Mesodermal cell (in vitro differentiated cells): ENCODE measurements at regions not wholly inside any gene's neighbourhood (a gene's known extent, or its start where the extent isn't known, plus 50 kb on each side); places are given as distances from the start of the nearest gene placed in this dataset.
"Not testable (repeated sequence)": the region's sequence is repeated elsewhere in the genome, so short reads cannot be mapped to it uniquely, and the experiment has no call there.

Experiments used
- H3K27ac ChIP-seq: 2 replicates; pipeline ENCODE4 v1.7.0; 2013; ENCODE audit warnings: mild to moderate bottlenecking, low read depth, low read length, moderate library complexity; ENCODE audit not compliant: severe bottlenecking
- H3K36me3 ChIP-seq: 2 replicates; pipeline ENCODE4 v1.7.1; 2013; ENCODE audit warnings: mild to moderate bottlenecking, low read length, moderate library complexity; ENCODE audit not compliant: control insufficient read depth, insufficient read depth
- H3K4me1 ChIP-seq: one replicate; pipeline ENCODE4 v1.7.1; 2013; ENCODE audit warnings: mild to moderate bottlenecking, low read length; ENCODE audit not compliant: insufficient read depth, control insufficient read depth, poor library complexity, severe bottlenecking
- H3K4me3 ChIP-seq: 2 replicates; pipeline ENCODE4 v1.7.0; 2013; ENCODE audit warnings: low read length, control low read depth, mild to moderate bottlenecking; ENCODE audit not compliant: insufficient read depth, poor library complexity, severe bottlenecking; ENCODE audit errors: extremely low read depth
- H3K9me3 ChIP-seq: 2 replicates; pipeline ENCODE4 v1.7.1; 2013; ENCODE audit warnings: mild to moderate bottlenecking, low read length, moderate library complexity; ENCODE audit not compliant: control insufficient read depth
- WGBS, 2 experiments: methylation state at CpG; one replicate each; pipeline ENCODE4 v1.1.5; 2013; ENCODE audit warnings: missing lambda C conversion rate in 2 of 2; ENCODE audit not compliant: insufficient coverage in 2 of 2; 5-methylcytosine and 5-hydroxymethylcytosine counted together

- WGBS, 2 experiments = 73 to 100% methylated on average over 2 to 3 of the region's 8 CpGs
- H3K4me3 ChIP-seq, H3K9me3 ChIP-seq, H3K4me1 ChIP-seq, H3K36me3 ChIP-seq, H3K27ac ChIP-seq: not testable (repeated sequence)
Observed at GRCh38 chr12:17564630-17565029, 525.4 kb downstream of the RERGL start.

DNA sequence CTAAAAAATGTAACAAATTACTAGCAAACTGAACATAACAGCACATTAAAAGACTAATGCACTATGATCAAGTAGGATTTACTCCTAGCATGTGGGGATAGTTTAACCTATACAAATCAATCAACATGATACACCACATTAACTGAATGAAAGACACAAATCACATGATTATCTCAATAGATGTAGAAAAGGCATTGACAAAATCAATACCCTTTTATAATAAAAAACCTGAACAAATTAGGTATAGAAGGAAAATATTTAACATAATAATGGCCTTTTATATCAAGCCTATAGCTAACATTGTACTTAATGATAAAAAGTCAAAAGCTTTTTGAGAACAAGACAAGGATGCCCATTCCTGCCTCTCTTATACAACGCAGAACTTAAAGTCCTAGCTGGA lies 540.0 kb downstream of the RERGL start:
- H3K4me3 ChIP-seq = no peak overlapping the region
- H3K4me1 ChIP-seq = no peaks in the 10 kb centered on the region
- no peaks in the 10 kb centered on the region for H3K36me3 ChIP-seq
- no CpG with 5 or more reads among the region's 1 CpG for WGBS, 2 experiments
- H3K9me3 ChIP-seq = no peaks in the 10 kb centered on the region
- H3K27ac ChIP-seq = no peak overlapping the region

DNA sequence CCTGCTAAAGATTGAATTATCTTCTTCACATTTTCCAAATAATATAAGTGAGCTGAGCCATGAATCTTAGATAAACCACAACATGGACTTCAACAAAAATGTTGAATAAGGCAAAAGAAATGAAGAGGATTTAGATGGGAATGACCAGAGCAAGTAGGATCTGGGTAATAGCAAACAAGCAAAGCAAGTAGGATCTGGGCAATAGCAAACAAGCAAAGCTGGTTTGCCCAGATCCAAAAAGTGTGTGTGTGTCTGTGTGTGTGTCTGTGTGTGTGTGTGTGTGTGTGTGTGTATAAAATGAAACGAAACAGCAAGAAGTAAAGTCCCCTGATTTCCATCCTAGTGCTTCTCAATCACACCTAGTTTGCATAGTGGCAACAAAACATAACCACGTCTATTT lies 549.1 kb downstream of the RERGL start:
- Histone ChIP-seq H3K4me1 (no peaks in the 10 kb centered on the region), H3K4me3 (no peak overlapping the region), H3K36me3 (no peaks in the 10 kb centered on the region), H3K27ac (no peak overlapping the region), H3K9me3 (no peaks in the 10 kb centered on the region)
- no CpG with 5 or more reads among the region's 2 CpGs for WGBS, 2 experiments

GRCh38 chr12:17528394-17528793 lies 561.6 kb downstream of the RERGL start:
- no peaks in the 10 kb centered on the region for H3K4me1 ChIP-seq
- H3K9me3 ChIP-seq = no peaks in the 10 kb centered on the region
- no peaks in the 10 kb centered on the region for H3K36me3 ChIP-seq
- WGBS, 2 experiments = 8 to 17% methylated on average over 2 of the region's 2 CpGs
- no peak overlapping the region for H3K4me3 ChIP-seq
- no peak overlapping the region for H3K27ac ChIP-seq

GRCh38 chr12:17527021-17527420 lies 563.0 kb downstream of the RERGL start:
- Histone ChIP-seq H3K9me3 (no peaks in the 10 kb centered on the region), H3K27ac (no peak overlapping the region), H3K36me3 (no peaks in the 10 kb centered on the region), H3K4me3 (no peak overlapping the region), H3K4me1 (no peaks in the 10 kb centered on the region)
- 67 to 79% methylated on average over 1 of the region's 1 CpG for WGBS, 2 experiments

DNA sequence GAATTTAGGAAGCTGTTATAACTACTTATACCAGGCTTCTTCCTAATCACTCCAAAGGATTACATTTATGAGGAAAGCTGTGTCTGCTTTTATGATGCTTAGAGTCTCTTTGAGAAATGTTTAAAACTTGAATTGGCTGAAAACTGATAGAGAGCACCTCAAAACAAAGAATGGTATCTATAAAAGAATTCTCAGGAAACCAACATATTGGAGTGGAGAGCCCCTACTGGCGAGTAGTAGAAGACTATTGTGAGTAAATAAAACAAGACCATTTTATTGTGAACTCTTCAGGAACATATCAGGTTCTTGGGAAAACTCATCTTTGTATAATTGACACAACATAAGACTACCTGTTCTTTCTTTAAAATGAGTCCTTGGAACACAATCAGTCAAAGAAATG lies 578.6 kb downstream of the RERGL start:
- Histone ChIP-seq H3K4me1 (no peaks in the 10 kb centered on the region), H3K9me3 (no peaks in the 10 kb centered on the region), H3K36me3 (no peaks in the 10 kb centered on the region), H3K4me3 (no peak overlapping the region), H3K27ac (no peak overlapping the region)
- no CpG with 5 or more reads among the region's 1 CpG for WGBS, 2 experiments

- Histone ChIP-seq H3K4me1 (no peaks in the 10 kb centered on the region), H3K36me3 (no peaks in the 10 kb centered on the region), H3K27ac (no peak overlapping the region), H3K4me3 (no peak overlapping the region), H3K9me3 (no peaks in the 10 kb centered on the region)
- 75 to 92% methylated on average over 2 to 4 of the region's 5 CpGs for WGBS, 2 experiments
Observed at GRCh38 chr12:17507336-17507735, 582.7 kb downstream of the RERGL start.

GRCh38 chr12:17503742-17504141 lies 586.3 kb downstream of the RERGL start:
- no peak overlapping the region for H3K4me3 ChIP-seq
- no peak overlapping the region for H3K27ac ChIP-seq
- 100% methylated on average over 1 of the region's 1 CpG; no CpG with 5 or more reads in 1 of the 2 experiments for WGBS, 2 experiments
- no peaks in the 10 kb centered on the region for H3K4me1 ChIP-seq
- H3K36me3 ChIP-seq = no peaks in the 10 kb centered on the region
- H3K9me3 ChIP-seq = no peaks in the 10 kb centered on the region

DNA sequence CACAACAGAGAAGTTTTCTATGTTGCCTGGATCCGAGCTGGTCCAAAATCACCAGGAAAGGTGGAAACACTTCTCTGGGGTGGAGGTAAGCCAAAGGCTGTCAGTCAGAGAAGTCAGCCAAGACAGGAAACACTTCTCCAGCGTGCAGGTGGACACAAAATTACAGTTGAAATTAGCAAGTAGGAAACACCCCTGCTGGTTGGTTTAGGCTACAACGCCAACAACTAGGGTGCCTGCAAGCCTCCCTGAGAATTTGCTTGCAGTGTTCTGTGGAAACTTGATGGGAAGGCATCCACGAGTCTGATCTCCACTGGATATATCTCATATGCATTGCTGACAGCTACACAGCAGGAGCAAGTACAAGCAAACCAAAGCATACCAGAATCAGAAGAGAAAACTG lies 600.5 kb downstream of the RERGL start:
- no peak overlapping the region for H3K27ac ChIP-seq
- WGBS, 2 experiments = 71 to 93% methylated on average over 3 to 4 of the region's 4 CpGs
- H3K36me3 ChIP-seq = no peaks in the 10 kb centered on the region
- no peak overlapping the region for H3K4me3 ChIP-seq
- no peaks in the 10 kb centered on the region for H3K4me1 ChIP-seq
- no peaks in the 10 kb centered on the region for H3K9me3 ChIP-seq

GRCh38 chr12:17478908-17479673 lies 610.9 kb downstream of the RERGL start:
- 86 to 90% methylated on average over 6 to 8 of the region's 8 CpGs for WGBS, 2 experiments
- H3K36me3 ChIP-seq = no peaks in the 10 kb centered on the region
- H3K9me3 ChIP-seq = no peaks in the 10 kb centered on the region
- no peaks in the 10 kb centered on the region for H3K4me1 ChIP-seq
- H3K27ac ChIP-seq = no peak overlapping the region
- no peak overlapping the region for H3K4me3 ChIP-seq

DNA sequence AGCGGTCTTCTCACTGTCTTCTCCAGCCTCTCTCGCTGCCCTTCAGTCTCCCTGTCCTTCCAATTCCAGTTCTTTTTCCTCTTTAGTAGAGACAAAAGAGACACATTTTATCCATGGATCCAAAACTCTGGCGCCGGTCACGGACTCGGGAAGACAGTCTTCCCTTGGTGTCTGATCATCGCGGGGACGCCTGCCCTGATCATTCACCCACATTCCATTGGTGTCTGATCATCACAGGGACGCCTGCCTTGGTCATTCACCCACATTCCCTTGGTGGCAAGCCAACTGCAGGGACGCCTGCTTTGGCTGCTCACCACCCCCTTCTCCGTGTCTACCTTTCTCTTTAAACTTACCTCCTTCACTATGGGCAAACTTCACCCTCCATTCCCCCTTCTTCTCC lies 619.5 kb downstream of the RERGL start:
- Histone ChIP-seq H3K4me3 (no peak overlapping the region), H3K4me1 (no peaks in the 10 kb centered on the region), H3K9me3 (no peaks in the 10 kb centered on the region), H3K36me3 (no peaks in the 10 kb centered on the region), H3K27ac (no peak overlapping the region)
- 95% methylated on average over 12 of the region's 12 CpGs for WGBS, 2 experiments
